ENCODE measurements at regions not wholly inside any gene's neighbourhood (a gene's known extent, or its start where the extent isn't known, plus 50 kb on each side); places are given as distances from the start of the nearest gene placed in this dataset.
"Not testable (repeated sequence)": the region's sequence is repeated elsewhere in the genome, so short reads cannot be mapped to it uniquely, and the experiment has no call there.

- no peak overlapping the region for H3K27ac ChIP-seq
- no peak for TF ChIP-seq CTCF (conservative IDR thresholded peaks at IDR 0.05)
- TF ChIP-seq ZFX (IDR thresholded peaks at IDR 0.05) = no peak
These were observed 114.1 kb downstream of the ADAMTS15 start for GRCh38 chr11:130562549-130562948.

- not testable (repeated sequence) for H3K27ac ChIP-seq
These were observed 117.9 kb downstream of the ADAMTS15 start for GRCh38 chr11:130566360-130566759.

GRCh38 chr11:130571519-130571918 lies 123.1 kb downstream of the ADAMTS15 start:
- TF ChIP-seq ZFX (IDR thresholded peaks at IDR 0.05) (no peak), CTCF (conservative IDR thresholded peaks at IDR 0.05) (no peak)

GRCh38 chr11:130571947-130572584 lies 123.6 kb downstream of the ADAMTS15 start:
- no peak overlapping the region for H3K27ac ChIP-seq
- TF ChIP-seq CTCF (conservative IDR thresholded peaks at IDR 0.05) (no peak), ZFX (IDR thresholded peaks at IDR 0.05) (no peak)

More at GRCh38 chr11:130571519-130571918, 123.1 kb downstream of the ADAMTS15 start:
- H3K27ac ChIP-seq = no peak overlapping the region

- TF ChIP-seq CTCF (conservative IDR thresholded peaks at IDR 0.05) = no peak
- no peak overlapping the region for H3K27ac ChIP-seq
These were observed 125.3 kb downstream of the ADAMTS15 start for GRCh38 chr11:130573767-130574166.

- H3K27ac ChIP-seq = no peak overlapping the region
- TF ChIP-seq CTCF (conservative IDR thresholded peaks at IDR 0.05) (no peak), ZFX (IDR thresholded peaks at IDR 0.05) (no peak)
These were observed 126.3 kb downstream of the ADAMTS15 start for GRCh38 chr11:130574740-130575139.

- no peak overlapping the region for H3K27ac ChIP-seq
- no peak for TF ChIP-seq ZFX (IDR thresholded peaks at IDR 0.05)
- TF ChIP-seq CTCF (conservative IDR thresholded peaks at IDR 0.05) = no peak
These were observed 127.7 kb downstream of the ADAMTS15 start for GRCh38 chr11:130576146-130576545.

- H3K27ac ChIP-seq = no peak overlapping the region
- TF ChIP-seq ZFX (IDR thresholded peaks at IDR 0.05) = no peak
- TF ChIP-seq CTCF (conservative IDR thresholded peaks at IDR 0.05) = no peak
These were observed 130.4 kb downstream of the ADAMTS15 start for GRCh38 chr11:130578738-130579368.

Data from C4-2B (cell line).